CD4-positive, alpha-beta memory T cell (primary cell): ENCODE measurements at regions not wholly inside any gene's neighbourhood (a gene's known extent, or its start where the extent isn't known, plus 50 kb on each side); places are given as distances from the start of the nearest gene placed in this dataset.
"Not testable (repeated sequence)": the region's sequence is repeated elsewhere in the genome, so short reads cannot be mapped to it uniquely, and the experiment has no call there.

Experiments used
- CTCF ChIA-PET: fragments of 350-600 bp; sonication (Branson Sonifier 250); formaldehyde crosslinking; loops from one replicate; lab custom pipeline; 2021; ENCODE audit warnings: inconsistent platforms; ENCODE audit not compliant: partially characterized antibody; lab: Charles Lee
- POLR2A ChIA-PET: fragments of 350-600 bp; sonication (Branson Sonifier 250); formaldehyde crosslinking; loops from one replicate; lab custom pipeline; 2021; ENCODE audit not compliant: partially characterized antibody; lab: Charles Lee
- DNase-seq, 5 donors: peaks; one replicate each; pipeline versions ENCODE4 v3.0.0 to v3.0.0-alpha.2; 2020 to 2022; ENCODE audit warnings: mixed read lengths in 1 of 5
- H3K27ac ChIP-seq: one replicate; pipeline ENCODE4 v1.7.0; 2013; ENCODE audit warnings: low read depth, low read length
- H3K27me3 ChIP-seq: 2 replicates; pipeline ENCODE4 v1.7.0; 2013; ENCODE audit warnings: mild to moderate bottlenecking, low read length, moderate library complexity; ENCODE audit not compliant: insufficient read depth
- H3K36me3 ChIP-seq: 2 replicates; pipeline ENCODE4 v1.7.0; 2013; ENCODE audit warnings: mild to moderate bottlenecking, low read length, moderate library complexity; ENCODE audit not compliant: insufficient read depth
- H3K4me1 ChIP-seq: 2 replicates; pipeline ENCODE4 v1.7.0; 2013; ENCODE audit warnings: mild to moderate bottlenecking, low read length, moderate library complexity; ENCODE audit not compliant: insufficient read depth
- H3K4me3 ChIP-seq, 2 donors: one replicate each; pipeline ENCODE4 v1.7.0; 2013; ENCODE audit warnings: low read length in 2 of 2, mild to moderate bottlenecking in 1 of 2
- H3K9me3 ChIP-seq, 2 donors: one replicate each; pipeline ENCODE4 v1.7.0; 2013; ENCODE audit warnings: low read length in 2 of 2, control low read depth in 1 of 2; ENCODE audit not compliant: control insufficient read depth in 1 of 2
- H3K27ac Mint-ChIP-seq, 7 donors: one replicate each; pipeline ENCODE4 v1.8.0; 2020 to 2021; ENCODE audit warnings: mixed read lengths in 7 of 7, mild to moderate bottlenecking in 6 of 7, inconsistent platforms in 3 of 7, moderate library complexity in 3 of 7
- H3K27me3 Mint-ChIP-seq, 2 donors: one replicate each; pipeline ENCODE4 v1.8.0; 2020 to 2021; ENCODE audit warnings: mixed read lengths in 2 of 2
- H3K36me3 Mint-ChIP-seq, 2 donors: one replicate each; pipeline ENCODE4 v1.8.0; 2020 to 2021; ENCODE audit warnings: mixed read lengths in 2 of 2, inconsistent platforms in 1 of 2, mild to moderate bottlenecking in 1 of 2
- H3K4me1 Mint-ChIP-seq, 4 donors: one replicate each; pipeline ENCODE4 v1.8.0; 2020 to 2021; ENCODE audit warnings: mixed read lengths in 4 of 4, mild to moderate bottlenecking in 1 of 4
- H3K4me3 Mint-ChIP-seq, 8 donors: one replicate each; pipeline ENCODE4 v1.8.0; 2020 to 2021; ENCODE audit warnings: mixed read lengths in 8 of 8, mild to moderate bottlenecking in 7 of 8, moderate library complexity in 6 of 8, inconsistent platforms in 3 of 8
- H3K9me3 Mint-ChIP-seq, 8 donors: one replicate each; pipeline ENCODE4 v1.8.0; 2020 to 2021; ENCODE audit warnings: mixed read lengths in 8 of 8, mild to moderate bottlenecking in 5 of 8, inconsistent platforms in 3 of 8, moderate library complexity in 1 of 8
- intact Hi-C: fragments of 100-400 bp; cut with micrococcal nuclease; formaldehyde crosslinking; loops from one replicate; pipeline ENCODE4 v1.15.1; 2023

DNA sequence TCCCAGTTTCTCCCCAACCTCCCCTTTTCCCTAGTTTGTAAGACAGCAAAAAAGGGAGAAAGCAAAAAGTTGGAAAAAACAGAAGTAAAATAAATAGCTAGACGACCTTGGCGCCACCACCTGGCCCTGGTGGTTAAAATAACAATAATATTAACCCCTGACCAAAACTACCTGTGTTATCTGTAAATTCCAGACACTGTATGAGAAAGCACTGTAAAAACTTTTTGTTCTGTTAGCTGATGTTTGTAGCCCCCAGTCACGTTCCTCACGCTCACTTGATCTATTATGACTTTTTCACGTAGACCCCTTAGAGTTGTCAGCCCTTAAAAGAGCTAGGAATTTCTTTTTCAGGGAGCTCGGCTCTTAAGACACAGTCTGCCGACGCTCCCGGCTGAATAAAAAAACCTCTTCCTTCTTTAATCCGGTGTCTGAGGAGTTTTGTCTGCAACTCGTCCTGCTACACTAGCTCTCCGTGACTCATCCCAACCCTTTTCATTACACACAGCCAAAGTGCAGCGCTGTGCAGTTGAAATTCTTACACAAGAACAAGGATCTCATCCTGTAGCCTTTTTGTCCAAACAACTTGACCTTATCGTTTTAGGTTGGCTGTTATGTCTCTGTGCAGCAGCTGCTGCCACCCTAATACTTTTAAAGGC lies 83.9 kb upstream of the DEFB108B start:
- H3K4me3 Mint-ChIP-seq, CTCF ChIA-PET, H3K36me3 Mint-ChIP-seq, H3K27ac ChIP-seq, POLR2A ChIA-PET, intact Hi-C loops, H3K4me3 ChIP-seq, DNase-seq, H3K9me3 ChIP-seq, H3K4me1 ChIP-seq, H3K36me3 ChIP-seq, H3K4me1 Mint-ChIP-seq, H3K9me3 Mint-ChIP-seq, H3K27me3 ChIP-seq, H3K27ac Mint-ChIP-seq: not testable (repeated sequence)
- H3K27me3 Mint-ChIP-seq: peaks cover 12 to 22% of the 10 kb centered on the region in 2 donors

DNA sequence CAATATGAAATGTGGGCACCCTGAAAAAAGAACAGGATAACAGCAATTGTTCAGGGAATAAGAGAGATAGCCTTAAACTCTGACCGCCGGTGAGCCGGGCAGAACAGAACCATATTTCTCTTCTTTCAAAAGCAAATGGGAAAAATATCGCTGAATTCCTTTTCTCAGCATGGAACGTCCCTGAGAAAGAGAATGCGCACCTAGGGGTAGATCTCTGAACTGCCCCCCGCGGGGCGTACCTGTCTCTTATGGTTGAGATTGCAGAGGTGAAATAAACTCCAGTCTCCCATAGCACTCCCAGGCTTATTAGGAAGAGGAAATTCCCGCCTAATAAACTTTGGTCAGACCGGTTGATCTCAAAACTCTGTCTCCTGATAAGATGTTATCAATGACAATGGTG lies 82.1 kb upstream of the DEFB108B start:
- H3K36me3 Mint-ChIP-seq, H3K4me3 Mint-ChIP-seq, H3K4me1 ChIP-seq, DNase-seq, H3K27me3 ChIP-seq, POLR2A ChIA-PET, intact Hi-C loops, H3K4me1 Mint-ChIP-seq, H3K36me3 ChIP-seq, H3K9me3 Mint-ChIP-seq, H3K27ac Mint-ChIP-seq, H3K27ac ChIP-seq, H3K4me3 ChIP-seq, CTCF ChIA-PET, H3K9me3 ChIP-seq: not testable (repeated sequence)
- peaks cover 11 to 23% of the 10 kb centered on the region in 2 donors for H3K27me3 Mint-ChIP-seq

DNA sequence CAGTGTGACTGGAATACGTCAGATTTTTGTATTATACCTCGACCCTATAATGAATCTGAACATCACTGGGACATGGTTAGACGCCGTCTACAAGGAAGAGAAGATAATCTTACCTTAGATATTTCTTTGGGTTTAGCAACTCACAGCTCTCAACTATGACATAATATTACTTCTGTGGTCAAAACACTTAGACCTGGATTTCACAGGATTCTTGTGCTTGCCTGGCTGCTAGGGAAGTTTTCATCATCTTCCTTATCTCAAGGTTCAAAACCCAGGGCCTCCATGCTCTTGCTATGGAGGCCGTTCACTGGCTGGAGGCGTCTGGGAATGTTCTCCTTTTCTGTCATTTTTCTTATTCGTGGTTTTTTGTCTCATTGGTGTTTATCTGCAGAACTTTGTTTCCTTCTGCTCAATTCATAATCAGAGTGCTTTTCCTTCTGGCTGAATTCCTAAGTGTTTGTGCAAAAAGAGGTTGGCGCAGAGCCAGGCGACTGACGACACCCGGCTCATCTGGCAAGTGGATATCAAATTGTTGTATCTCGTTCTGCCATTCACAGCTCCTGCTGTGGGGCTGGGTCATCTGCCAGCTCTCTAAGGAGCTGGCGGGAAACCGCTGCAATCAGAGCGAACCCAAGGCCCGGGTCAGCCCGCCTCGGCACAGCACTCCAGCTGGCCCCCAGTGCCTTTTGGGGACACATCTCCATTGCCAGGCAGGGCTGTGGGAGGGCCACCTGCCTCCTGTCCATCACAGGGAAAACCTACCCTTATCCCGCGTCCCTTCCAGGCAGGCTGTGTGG lies 68.1 kb upstream of the DEFB108B start:
- CTCF ChIA-PET, H3K27ac Mint-ChIP-seq, intact Hi-C loops, DNase-seq, H3K36me3 ChIP-seq, H3K27me3 ChIP-seq, H3K4me1 Mint-ChIP-seq, H3K9me3 Mint-ChIP-seq, H3K9me3 ChIP-seq, H3K27me3 Mint-ChIP-seq, H3K4me3 ChIP-seq, H3K4me1 ChIP-seq, H3K27ac ChIP-seq, H3K4me3 Mint-ChIP-seq, H3K36me3 Mint-ChIP-seq, POLR2A ChIA-PET: not testable (repeated sequence)

DNA sequence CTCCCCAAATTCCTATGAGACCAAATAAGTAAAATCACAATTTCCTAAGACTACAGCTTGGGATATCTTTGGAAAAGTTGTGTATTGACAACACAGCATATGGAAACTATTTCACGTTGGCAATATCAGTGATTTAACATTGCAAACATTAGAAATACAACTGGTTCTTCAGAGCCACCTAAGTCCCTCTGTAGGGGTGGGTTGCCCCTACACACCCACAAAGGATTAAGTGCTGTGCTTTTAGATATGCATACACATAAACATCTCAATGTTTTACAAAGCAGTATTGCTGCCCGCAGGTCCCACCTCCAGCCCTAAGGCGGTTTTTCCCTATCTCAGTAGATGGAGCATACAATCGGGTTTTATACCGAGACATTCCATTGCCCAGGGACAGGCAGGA lies 66.0 kb upstream of the DEFB108B start:
- H3K36me3 ChIP-seq, H3K9me3 Mint-ChIP-seq, DNase-seq, intact Hi-C loops, H3K4me3 Mint-ChIP-seq, H3K36me3 Mint-ChIP-seq, H3K4me1 Mint-ChIP-seq, H3K27ac ChIP-seq, H3K4me1 ChIP-seq, H3K4me3 ChIP-seq, CTCF ChIA-PET, H3K27ac Mint-ChIP-seq, POLR2A ChIA-PET, H3K27me3 ChIP-seq, H3K9me3 ChIP-seq: not testable (repeated sequence)
- peaks cover 9 to 11% of the 10 kb centered on the region in 2 donors for H3K27me3 Mint-ChIP-seq

DNA sequence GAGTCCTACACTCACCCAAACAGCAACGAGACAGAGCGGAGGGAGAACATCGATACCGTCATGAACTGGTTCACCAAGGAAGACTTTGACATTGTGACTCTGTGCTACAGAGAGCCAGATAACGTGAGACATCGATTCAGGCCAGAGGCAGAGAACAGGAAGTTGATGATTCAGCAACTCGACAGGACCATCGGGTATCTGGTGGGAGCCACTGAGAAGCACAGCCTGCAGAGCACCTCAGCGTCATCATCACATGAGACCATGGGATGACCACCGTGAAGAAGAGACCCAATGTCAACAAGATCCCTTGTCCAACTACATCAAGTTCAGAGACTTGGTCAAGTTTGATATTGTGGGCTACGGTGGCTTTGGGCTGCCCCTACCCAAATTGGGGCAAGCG lies 60.8 kb upstream of the DEFB108B start:
- POLR2A ChIA-PET, H3K9me3 ChIP-seq, DNase-seq, H3K27me3 Mint-ChIP-seq, H3K36me3 Mint-ChIP-seq, H3K4me1 Mint-ChIP-seq, H3K4me1 ChIP-seq, H3K27ac ChIP-seq, CTCF ChIA-PET, H3K4me3 Mint-ChIP-seq, H3K27me3 ChIP-seq, intact Hi-C loops, H3K4me3 ChIP-seq, H3K9me3 Mint-ChIP-seq, H3K36me3 ChIP-seq: not testable (repeated sequence)
- H3K27ac Mint-ChIP-seq: peak overlapping the region in 1 of 7 donors; percentile 44

DNA sequence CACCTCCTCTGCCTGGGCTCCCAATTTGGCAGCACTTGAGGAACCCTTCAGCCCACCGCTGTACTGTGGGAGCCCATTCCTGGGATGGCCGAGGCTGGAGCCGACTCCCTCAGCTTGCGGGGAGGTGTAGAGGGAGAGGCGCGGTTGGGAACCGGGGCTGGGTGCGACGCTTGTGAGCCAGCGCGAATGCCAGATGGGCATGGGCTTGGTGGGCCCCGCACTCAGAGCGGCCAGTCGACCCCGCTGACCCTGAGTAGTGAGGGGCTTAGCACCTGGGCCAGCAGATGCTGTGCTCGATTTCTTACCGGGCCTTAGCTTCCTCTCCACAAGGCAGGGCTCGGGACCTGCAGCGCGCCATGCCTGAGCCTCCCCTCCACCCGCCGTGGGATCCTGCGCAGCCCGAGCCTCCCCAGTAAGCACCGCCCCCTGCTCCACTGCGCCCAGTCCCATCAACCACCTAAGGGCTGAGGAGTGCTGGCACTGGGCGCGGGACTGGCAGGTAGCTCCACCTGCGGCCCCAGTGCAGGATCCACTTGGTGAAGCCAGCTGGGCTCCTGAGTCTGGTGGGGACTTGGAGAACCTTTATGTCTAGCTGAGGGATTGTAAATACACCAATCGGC lies 58.3 kb upstream of the DEFB108B start:
- CTCF ChIA-PET: no interaction called here

DNA sequence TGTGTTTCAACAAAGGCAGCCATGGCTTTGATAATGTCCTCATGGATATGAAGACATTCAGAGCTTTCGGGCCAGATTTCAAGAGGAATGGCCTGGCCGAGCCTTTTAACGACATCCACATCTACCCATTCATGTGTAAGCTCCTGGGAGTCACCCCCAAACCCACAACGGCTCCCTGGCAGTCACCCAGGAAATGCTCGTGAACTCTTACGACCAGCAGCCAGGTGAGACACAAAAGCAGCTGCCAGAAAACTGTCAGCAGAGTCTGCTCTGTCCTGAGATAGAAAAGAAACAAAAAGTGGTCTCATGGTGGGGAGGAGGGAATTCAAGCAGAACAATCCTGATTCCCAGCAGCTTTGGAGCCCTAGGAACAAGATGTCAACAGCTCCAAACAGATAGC lies 52.9 kb upstream of the DEFB108B start:
- H3K4me3 Mint-ChIP-seq, H3K4me3 ChIP-seq, H3K9me3 ChIP-seq, H3K4me1 ChIP-seq, H3K36me3 ChIP-seq, H3K27me3 ChIP-seq, CTCF ChIA-PET, H3K4me1 Mint-ChIP-seq, H3K27ac ChIP-seq, H3K9me3 Mint-ChIP-seq, H3K27ac Mint-ChIP-seq, DNase-seq, H3K36me3 Mint-ChIP-seq, H3K27me3 Mint-ChIP-seq: not testable (repeated sequence)
- intact Hi-C loops: loop anchor here (10.0 kb wide), 1 partner anchor 325 kb away; the partner anchor contains the start of genes LAMTOR1 and TOMT
- POLR2A ChIA-PET: interaction anchor here (1.4 kb wide), 1 partner anchor 33 kb away, joined by 3 read pairs; no protein-coding TSS in a partner anchor

More for the DNA sequence above, 58.3 kb upstream of the DEFB108B start:
- peaks cover 4 to 5% of the 10 kb centered on the region in 2 donors for H3K27me3 Mint-ChIP-seq
- no peaks in the 10 kb centered on the region for H3K4me1 ChIP-seq
- H3K9me3 ChIP-seq: no peaks in the 10 kb centered on the region
- H3K36me3 Mint-ChIP-seq: no peaks in the 10 kb centered on the region
- H3K9me3 Mint-ChIP-seq: no peaks in the 10 kb centered on the region
- H3K4me3 ChIP-seq: no peak overlapping the region
- H3K27me3 ChIP-seq: no peaks in the 10 kb centered on the region
- H3K36me3 ChIP-seq: no peaks in the 10 kb centered on the region
- no peaks in the 10 kb centered on the region for H3K4me1 Mint-ChIP-seq
- no peak overlapping the region for H3K4me3 Mint-ChIP-seq
- POLR2A ChIA-PET: no interaction called here
- DNase-seq: no peak
- no peak overlapping the region for H3K27ac ChIP-seq
- intact Hi-C loops: no loop called here
- no peak overlapping the region for H3K27ac Mint-ChIP-seq
